Epithelial cell of esophagus (primary cell): ENCODE measurements at regions not wholly inside any gene's neighbourhood (a gene's known extent, or its start where the extent isn't known, plus 50 kb on each side); places are given as distances from the start of the nearest gene placed in this dataset.
A peak's percentile ranks its signal among the peaks of the same experiment; 100 is the strongest.

ENCODE experiments used
- DNase-seq: peaks from one replicate; pipeline ENCODE4 v3.0.0; 2010; ENCODE audit warnings: low read depth
- H3K4me3 ChIP-seq: 2 replicates; pipeline ENCODE4 v1.5.1; 2011; ENCODE audit warnings: mild to moderate bottlenecking, low read length, control low read depth
- CTCF ChIP-seq: IDR thresholded peaks from 2 replicates; pipeline ENCODE4 v1.5.1; 2011; ENCODE audit warnings: low read depth, mild to moderate bottlenecking, low read length, control low read depth, inconsistent platforms; ENCODE audit not compliant: insufficient read depth; ENCODE audit errors: missing control alignments

- DNase-seq: peak; percentile 66
- TF ChIP-seq CTCF: no peak
- H3K4me3 ChIP-seq: no peak overlapping the region
These were observed 291.8 kb upstream of the LRATD1 start for GRCh38 chr2:14340703-14341102.

- H3K4me3 ChIP-seq: no peak overlapping the region
- no peak for DNase-seq
- TF ChIP-seq CTCF: no peak
These were observed 290.2 kb upstream of the LRATD1 start for GRCh38 chr2:14342313-14342712.

GRCh38 chr2:14344355-14344754, 288.2 kb upstream of the LRATD1 start:
- peak; percentile 81 for DNase-seq
- H3K4me3 ChIP-seq: no peak overlapping the region
- TF ChIP-seq CTCF: no peak

GRCh38 chr2:14348247-14348646, 284.3 kb upstream of the LRATD1 start:
- TF ChIP-seq CTCF: no peak

GRCh38 chr2:14350856-14351255, 281.7 kb upstream of the LRATD1 start:
- no peak overlapping the region for H3K4me3 ChIP-seq
- no peak for TF ChIP-seq CTCF
- peak; percentile 68 for DNase-seq

More at GRCh38 chr2:14348247-14348646, 284.3 kb upstream of the LRATD1 start:
- no peak overlapping the region for H3K4me3 ChIP-seq
- no peak for DNase-seq

GRCh38 chr2:14352067-14352466, 280.4 kb upstream of the LRATD1 start:
- no peak for DNase-seq
- H3K4me3 ChIP-seq: no peak overlapping the region
- no peak for TF ChIP-seq CTCF

GRCh38 chr2:14354231-14354630, 278.3 kb upstream of the LRATD1 start:
- no peak for TF ChIP-seq CTCF
- H3K4me3 ChIP-seq: no peak overlapping the region
- peak; percentile 8 for DNase-seq
